ENCODE measurements at regions not wholly inside any gene's neighbourhood (a gene's known extent, or its start where the extent isn't known, plus 50 kb on each side); places are given as distances from the start of the nearest gene placed in this dataset.
A peak's percentile ranks its signal among the peaks of the same experiment; 100 is the strongest.

DNA sequence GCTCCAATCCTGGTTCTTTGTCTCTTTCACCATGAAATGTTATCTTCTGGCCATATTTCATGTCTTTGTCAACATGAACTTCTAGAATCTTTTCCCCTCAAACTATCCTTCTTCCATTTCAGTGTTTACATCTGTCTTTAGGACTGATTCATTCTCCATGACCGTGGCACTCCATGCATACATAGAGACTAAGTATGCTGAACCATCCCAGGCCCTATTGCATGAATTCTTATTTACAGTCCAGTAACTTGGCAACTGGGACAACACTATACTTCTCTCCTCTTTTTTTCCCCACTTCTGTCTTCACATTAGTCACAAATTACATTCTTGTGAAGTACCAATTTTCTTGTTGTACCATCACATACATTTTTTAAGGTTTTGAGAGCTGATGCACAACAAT lies 109.8 kb upstream of the GALNT13 start:
- Histone ChIP-seq H3K27me3 (no peaks in the 10 kb centered on the region), H3K4me2 (no peak overlapping the region), H3K9me2 (replicated peaks; ENCODE audit: insufficient read depth) (no peaks in the 10 kb centered on the region), H3K36me3 (replicated peaks; ENCODE audit: insufficient read depth, low read depth) (no peaks in the 10 kb centered on the region), H4K20me1 (ENCODE audit: insufficient read depth, poor library complexity, severe bottlenecking) (no peaks in the 10 kb centered on the region), H3K79me2 (no peaks in the 10 kb centered on the region), H3K4me1 (ENCODE audit: insufficient read depth) (no peaks in the 10 kb centered on the region), H3K4me3 (no peak overlapping the region), H3K27ac (no peak overlapping the region), H2AFZ (no peak overlapping the region), H3K9me3 (ENCODE audit: low read depth) (peaks cover 14% of the 10 kb centered on the region)
- WGBS (ENCODE audit: low lambda C conversion rate, missing lambda C conversion rate), result 88% methylated on average over 1 of the region's 1 CpG
- no peak for DNase-seq (ENCODE audit: low spot score)
- TF ChIP-seq CTCF (IDR thresholded peaks at IDR 0.05; ENCODE audit: poor library complexity) (no peak), EZH2 (IDR thresholded peaks at IDR 0.05; ENCODE audit: borderline replicate concordance) (no peak), EZH2phosphoT487 (IDR thresholded peaks at IDR 0.05; ENCODE audit: low read depth, severe bottlenecking, unreplicated experiment) (no peak)

DNA sequence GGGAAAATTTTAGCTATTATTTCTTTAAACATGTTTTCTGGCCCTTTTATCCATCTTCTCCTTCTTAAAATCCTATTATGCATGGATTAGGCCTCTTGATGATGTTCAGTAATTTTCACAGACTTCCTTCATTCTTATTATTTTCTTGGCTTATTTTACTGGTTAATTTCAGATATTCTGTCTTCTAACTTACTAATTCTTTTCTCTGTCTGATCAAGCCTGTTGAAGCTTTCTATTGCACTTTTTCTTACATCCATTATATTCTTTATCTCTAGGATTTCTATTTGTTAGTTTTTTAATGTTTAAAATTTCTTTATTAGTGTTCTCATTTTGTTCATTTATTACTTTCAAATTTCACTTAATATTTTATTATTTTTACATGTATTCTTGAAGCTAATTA lies 105.3 kb upstream of the GALNT13 start:
- Histone ChIP-seq H3K27me3 (no peaks in the 10 kb centered on the region), H3K4me3 (no peak overlapping the region), H3K27ac (no peak overlapping the region), H3K79me2 (no peaks in the 10 kb centered on the region), H3K4me2 (no peak overlapping the region), H3K9me3 (ENCODE audit: low read depth) (peaks cover 7% of the 10 kb centered on the region), H3K4me1 (ENCODE audit: insufficient read depth) (no peaks in the 10 kb centered on the region), H2AFZ (no peak overlapping the region), H3K36me3 (replicated peaks; ENCODE audit: insufficient read depth, low read depth) (no peaks in the 10 kb centered on the region), H3K9me2 (replicated peaks; ENCODE audit: insufficient read depth) (no peaks in the 10 kb centered on the region), H4K20me1 (ENCODE audit: insufficient read depth, poor library complexity, severe bottlenecking) (no peaks in the 10 kb centered on the region)
- TF ChIP-seq EZH2phosphoT487 (IDR thresholded peaks at IDR 0.05; ENCODE audit: low read depth, severe bottlenecking, unreplicated experiment) (no peak), CTCF (IDR thresholded peaks at IDR 0.05; ENCODE audit: poor library complexity) (no peak), EZH2 (IDR thresholded peaks at IDR 0.05; ENCODE audit: borderline replicate concordance) (no peak)
- no peak for DNase-seq (ENCODE audit: low spot score)

DNA sequence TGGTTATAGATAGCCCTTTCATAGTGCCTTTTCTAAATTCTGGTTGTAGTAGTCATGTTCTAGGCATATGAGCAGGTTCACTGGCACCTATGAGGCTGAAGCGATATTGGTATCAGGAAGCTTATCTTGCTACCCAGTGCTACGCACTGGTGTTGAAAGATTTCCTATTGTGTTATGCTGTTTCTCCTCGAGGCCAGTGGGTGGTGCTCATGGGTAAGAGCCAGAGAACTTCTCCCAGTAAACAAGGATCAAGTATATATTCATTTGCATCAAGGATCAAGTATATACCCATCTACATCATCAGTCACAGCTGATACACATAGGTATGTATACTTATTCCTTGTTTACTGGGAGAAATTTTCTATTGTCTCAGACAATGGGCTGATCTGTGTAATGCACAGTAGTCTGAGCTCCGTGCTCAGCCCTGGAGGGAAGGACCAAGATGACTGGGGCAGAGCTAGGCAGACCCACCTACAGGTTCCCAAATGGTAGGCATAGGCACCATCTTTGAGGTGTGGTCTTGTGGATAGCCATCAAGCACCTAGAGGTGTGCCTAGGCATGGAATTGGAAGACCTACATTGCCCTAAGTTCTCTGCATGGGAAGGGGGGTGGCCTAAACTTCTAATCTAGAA lies 101.2 kb upstream of the GALNT13 start:
- Histone ChIP-seq H3K36me3 (replicated peaks; ENCODE audit: insufficient read depth, low read depth) (no peaks in the 10 kb centered on the region), H2AFZ (no peak overlapping the region), H3K4me3 (no peak overlapping the region), H3K27me3 (no peaks in the 10 kb centered on the region), H3K27ac (no peak overlapping the region), H3K9me3 (ENCODE audit: low read depth) (peaks cover 7% of the 10 kb centered on the region), H3K4me2 (no peak overlapping the region), H3K79me2 (no peaks in the 10 kb centered on the region), H3K4me1 (ENCODE audit: insufficient read depth) (no peaks in the 10 kb centered on the region), H4K20me1 (ENCODE audit: insufficient read depth, poor library complexity, severe bottlenecking) (no peaks in the 10 kb centered on the region), H3K9me2 (replicated peaks; ENCODE audit: insufficient read depth) (no peaks in the 10 kb centered on the region)
- whole genome bisulfite sequencing (ENCODE audit: low lambda C conversion rate, missing lambda C conversion rate), result 50% methylated on average over 4 of the region's 4 CpGs
- no peak for DNase-seq (ENCODE audit: low spot score)
- TF ChIP-seq EZH2phosphoT487 (IDR thresholded peaks at IDR 0.05; ENCODE audit: low read depth, severe bottlenecking, unreplicated experiment) (no peak), CTCF (IDR thresholded peaks at IDR 0.05; ENCODE audit: poor library complexity) (peak; percentile 31)

- DNase-seq (ENCODE audit: low spot score), result no peak
- Histone ChIP-seq H3K79me2 (no peaks in the 10 kb centered on the region), H3K36me3 (replicated peaks; ENCODE audit: insufficient read depth, low read depth) (no peaks in the 10 kb centered on the region), H3K27me3 (no peaks in the 10 kb centered on the region), H4K20me1 (ENCODE audit: insufficient read depth, poor library complexity, severe bottlenecking) (no peaks in the 10 kb centered on the region), H3K4me2 (no peak overlapping the region), H3K4me1 (ENCODE audit: insufficient read depth) (no peaks in the 10 kb centered on the region), H3K9me2 (replicated peaks; ENCODE audit: insufficient read depth) (no peaks in the 10 kb centered on the region), H2AFZ (no peak overlapping the region), H3K27ac (no peak overlapping the region), H3K4me3 (no peak overlapping the region), H3K9me3 (ENCODE audit: low read depth) (no peaks in the 10 kb centered on the region)
- TF ChIP-seq EZH2phosphoT487 (IDR thresholded peaks at IDR 0.05; ENCODE audit: low read depth, severe bottlenecking, unreplicated experiment) (no peak), CTCF (IDR thresholded peaks at IDR 0.05; ENCODE audit: poor library complexity) (no peak), EZH2 (IDR thresholded peaks at IDR 0.05; ENCODE audit: borderline replicate concordance) (no peak)
- WGBS (ENCODE audit: low lambda C conversion rate, missing lambda C conversion rate), result 44% methylated on average over 2 of the region's 2 CpGs
These were observed 91.5 kb upstream of the GALNT13 start for GRCh38 chr2:153780241-153780640.
